Breast epithelium (tissue), 3 donors: ENCODE measurements at regions not wholly inside any gene's neighbourhood (a gene's known extent, or its start where the extent isn't known, plus 50 kb on each side); places are given as distances from the start of the nearest gene placed in this dataset.

Experiments used
- CTCF ChIP-seq, 3 donors: fragments of 450-650 bp; IDR thresholded peaks; one replicate each; pipeline ENCODE4 v1.5.1; 2016 to 2017; ENCODE audit warnings: antibody characterized with exemption in 3 of 3, mild to moderate bottlenecking in 3 of 3, moderate library complexity in 3 of 3
- POLR2A ChIP-seq: fragments of 450-650 bp; IDR thresholded peaks from one replicate; pipeline ENCODE4 v1.6.1; 2016; ENCODE audit warnings: antibody characterized with exemption, mild to moderate bottlenecking, moderate library complexity
- POLR2AphosphoS5 ChIP-seq, 3 donors: sonication (generic); formaldehyde crosslinking; IDR thresholded peaks; one replicate each; pipeline ENCODE4 v1.6.1; 2017; ENCODE audit warnings: antibody characterized with exemption in 3 of 3

GRCh38 chr3:110413266-110413665 lies 658.4 kb upstream of the NECTIN3 start:
- TF ChIP-seq CTCF (IDR thresholded peaks at IDR 0.05) = no peak
- TF ChIP-seq POLR2A = no peak
- no peak for TF ChIP-seq POLR2AphosphoS5 (IDR thresholded peaks at IDR 0.05)
